HEK293 (cell line): ENCODE measurements at regions not wholly inside any gene's neighbourhood (a gene's known extent, or its start where the extent isn't known, plus 50 kb on each side); places are given as distances from the start of the nearest gene placed in this dataset.

Experiments
- CTCF ChIA-PET: fragments of 350-600 bp; formaldehyde crosslinking; extraction: SDS; loops from one replicate; lab custom pipeline; 2021; ENCODE audit warnings: antibody characterized with exemption; lab: Yijun Ruan, JAX
- POLR2A ChIA-PET: fragments of 300-600 bp; formaldehyde crosslinking; extraction: SDS; loops from one replicate; lab custom pipeline; 2020; ENCODE audit warnings: antibody characterized with exemption, inconsistent platforms; lab: Yijun Ruan, JAX
- H3K27ac ChIP-seq: fragments of 200-500 bp; sonication (Bioruptor generic); 2 replicates; pipeline ENCODE4 v1.5.1; 2014; ENCODE audit warnings: low read depth, low read length, control low read depth, inconsistent platforms; ENCODE audit errors: extremely low read depth
- H3K36me3 ChIP-seq, 2 experiments: fragments of 200-500 bp in 1 of 2; sonication (Bioruptor generic) in 1 of 2; 1 replicate in 1 of 2; 2 replicates in 1 of 2; pipeline ENCODE4 v1.5.1; 2014 to 2017; ENCODE audit warnings: inconsistent platforms in 2 of 2, low read length in 2 of 2; ENCODE audit not compliant: control insufficient read depth in 2 of 2, insufficient read depth in 1 of 2
- H3K4me1 ChIP-seq: fragments of 200-500 bp; sonication (Bioruptor generic); 2 replicates; pipeline ENCODE4 v1.5.1; 2014; ENCODE audit warnings: mild to moderate bottlenecking, low read length, inconsistent platforms; ENCODE audit not compliant: control insufficient read depth, insufficient read depth
- H3K4me3 ChIP-seq: 2 replicates; pipeline ENCODE4 v1.5.1; 2011; ENCODE audit warnings: low read depth, mild to moderate bottlenecking, control low read depth, low read length, moderate library complexity
- H3K9me3 ChIP-seq: fragments of 200-500 bp; sonication (Bioruptor generic); 2 replicates; pipeline ENCODE4 v1.5.1; 2014; ENCODE audit warnings: low read depth, low read length, inconsistent platforms; ENCODE audit not compliant: control insufficient read depth, insufficient read depth
- BCL11A ChIP-seq: fragments of 450-650 bp; formaldehyde crosslinking; IDR thresholded peaks from 2 replicates; pipeline ENCODE4 v1.5.1; 2016; ENCODE audit warnings: low read depth, missing biosample characterization, missing genetic modification characterization
- BCL11B ChIP-seq: fragments of 450-650 bp; formaldehyde crosslinking; IDR thresholded peaks from 2 replicates; pipeline ENCODE4 v1.5.1; 2016; ENCODE audit warnings: low read depth, missing biosample characterization, missing genetic modification characterization
- BCL6B ChIP-seq: fragments of 450-650 bp; formaldehyde crosslinking; IDR thresholded peaks from 2 replicates; pipeline ENCODE4 v1.5.1; 2017; ENCODE audit warnings: missing biosample characterization, missing genetic modification characterization
- IKZF3 ChIP-seq: fragments of 450-650 bp; IDR thresholded peaks from 2 replicates; pipeline ENCODE4 v1.5.0; 2018; ENCODE audit warnings: missing biosample characterization, mild to moderate bottlenecking, missing genetic modification characterization, moderate library complexity
- KLF8 ChIP-seq: fragments of 450-650 bp; formaldehyde crosslinking; IDR thresholded peaks from 2 replicates; pipeline ENCODE4 v1.5.1; 2016; ENCODE audit warnings: missing biosample characterization, missing genetic modification characterization
- SP7 ChIP-seq: fragments of 450-650 bp; formaldehyde crosslinking; IDR thresholded peaks from 2 replicates; pipeline ENCODE4 v1.5.1; 2016; ENCODE audit warnings: missing biosample characterization, missing genetic modification characterization
- ZBTB17 ChIP-seq: fragments of 450-650 bp; formaldehyde crosslinking; IDR thresholded peaks from 2 replicates; pipeline ENCODE4 v1.5.1; 2016; ENCODE audit warnings: missing biosample characterization, missing genetic modification characterization
- ZBTB44 ChIP-seq: fragments of 450-650 bp; IDR thresholded peaks from 2 replicates; pipeline ENCODE4 v1.5.1; 2018; ENCODE audit warnings: missing biosample characterization, mild to moderate bottlenecking, missing genetic modification characterization
- ZNF121 ChIP-seq: fragments of 450-650 bp; formaldehyde crosslinking; IDR thresholded peaks from 2 replicates; pipeline ENCODE4 v1.5.1; 2016; ENCODE audit warnings: missing biosample characterization, missing genetic modification characterization
- ZNF26 ChIP-seq: fragments of 450-650 bp; formaldehyde crosslinking; IDR thresholded peaks from 2 replicates; pipeline ENCODE4 v1.5.1; 2016; ENCODE audit warnings: missing biosample characterization, missing genetic modification characterization
- ZNF510 ChIP-seq: fragments of 450-650 bp; formaldehyde crosslinking; IDR thresholded peaks from 2 replicates; pipeline ENCODE4 v1.5.1; 2018; ENCODE audit warnings: mild to moderate bottlenecking, missing genetic modification characterization, missing biosample characterization; ENCODE audit not compliant: insufficient replicate concordance
- ZNF549 ChIP-seq: fragments of 450-650 bp; IDR thresholded peaks from 2 replicates; pipeline ENCODE4 v1.5.1; 2018; ENCODE audit warnings: missing biosample characterization, missing genetic modification characterization, mild to moderate bottlenecking, inconsistent platforms, moderate library complexity
- ZNF560 ChIP-seq: fragments of 450-650 bp; formaldehyde crosslinking; IDR thresholded peaks from 2 replicates; pipeline ENCODE4 v1.5.1; 2017; ENCODE audit warnings: missing biosample characterization, missing genetic modification characterization, borderline replicate concordance
- ZNF624 ChIP-seq: fragments of 450-650 bp; formaldehyde crosslinking; IDR thresholded peaks from 2 replicates; pipeline ENCODE4 v1.5.1; 2017; ENCODE audit warnings: missing biosample characterization, missing genetic modification characterization
- ZNF639 ChIP-seq: fragments of 450-650 bp; formaldehyde crosslinking; IDR thresholded peaks from 2 replicates; pipeline ENCODE4 v1.5.1; 2016; ENCODE audit warnings: missing biosample characterization, missing genetic modification characterization
- ZNF664 ChIP-seq: fragments of 450-650 bp; formaldehyde crosslinking; IDR thresholded peaks from 2 replicates; pipeline ENCODE4 v1.5.1; 2016; ENCODE audit warnings: missing biosample characterization, missing genetic modification characterization
- ZNF704 ChIP-seq: fragments of 450-650 bp; formaldehyde crosslinking; IDR thresholded peaks from 2 replicates; pipeline ENCODE4 v1.5.1; 2016; ENCODE audit warnings: missing biosample characterization, missing genetic modification characterization
- ZNF776 ChIP-seq: fragments of 450-650 bp; formaldehyde crosslinking; IDR thresholded peaks from 2 replicates; pipeline ENCODE4 v1.5.0; 2017; ENCODE audit warnings: missing biosample characterization, missing genetic modification characterization, borderline replicate concordance
- ZNF792 ChIP-seq: fragments of 450-650 bp; formaldehyde crosslinking; IDR thresholded peaks from 2 replicates; pipeline ENCODE4 v1.5.1; 2016; ENCODE audit warnings: missing biosample characterization, missing genetic modification characterization
- ZSCAN23 ChIP-seq: fragments of 450-650 bp; formaldehyde crosslinking; IDR thresholded peaks from 2 replicates; pipeline ENCODE4 v1.5.1; 2016; ENCODE audit warnings: missing biosample characterization, missing genetic modification characterization

GRCh38 chr3:73228437-73228836, 167.0 kb downstream of the EBLN2 start (continued):
- TF ChIP-seq BCL11A (tag by site-specific recombination) (no peak), IKZF3 (tag by site-specific recombination) (no peak), ZSCAN23 (tag by site-specific recombination) (no peak), KLF8 (tag by site-specific recombination) (no peak), ZNF560 (tag by site-specific recombination) (no peak), ZNF121 (no peak), ZNF776 (tag by site-specific recombination) (no peak), ZNF549 (tag by site-specific recombination) (no peak), ZNF664 (no peak)
- TF ChIP-seq, all 188 proteins: peak for 0

- Histone ChIP-seq H3K4me1 (peaks cover 6% of the 10 kb centered on the region; the same call in 1 of the 2 replicates), H3K36me3 (no peaks in the 10 kb centered on the region), H3K4me3 (no peak overlapping the region), H3K9me3 (no peaks in the 10 kb centered on the region), H3K27ac (no peak overlapping the region)
- TF ChIP-seq SP7 (tag by site-specific recombination) (no peak), BCL11B (tag by site-specific recombination) (no peak), ZNF792 (tag by site-specific recombination) (no peak), ZNF26 (no peak), BCL6B (tag by site-specific recombination) (no peak), ZNF639 (tag by site-specific recombination) (no peak), ZNF624 (tag by site-specific recombination) (no peak), ZBTB17 (tag by site-specific recombination) (no peak), ZNF510 (no peak), ZNF704 (tag by site-specific recombination) (no peak), ZBTB44 (tag by site-specific recombination) (no peak)
- ChIA-PET CTCF (no interaction called here), POLR2A (no interaction called here)
Measured at GRCh38 chr3:73228959-73229358, 167.5 kb downstream of the EBLN2 start.
